Hematopoietic multipotent progenitor cell treated with erythropoietin and hydrocortisone succinate and interleukin-3 and kit ligand, for 15 days (in vitro differentiated cells): ENCODE measurements at regions not wholly inside any gene's neighbourhood (a gene's known extent, or its start where the extent isn't known, plus 50 kb on each side); places are given as distances from the start of the nearest gene placed in this dataset.

Experiments used
- DNase-seq: peaks from one replicate; pipeline ENCODE4 v3.0.0-alpha.2; 2015; ENCODE audit warnings: low spot score

DNA sequence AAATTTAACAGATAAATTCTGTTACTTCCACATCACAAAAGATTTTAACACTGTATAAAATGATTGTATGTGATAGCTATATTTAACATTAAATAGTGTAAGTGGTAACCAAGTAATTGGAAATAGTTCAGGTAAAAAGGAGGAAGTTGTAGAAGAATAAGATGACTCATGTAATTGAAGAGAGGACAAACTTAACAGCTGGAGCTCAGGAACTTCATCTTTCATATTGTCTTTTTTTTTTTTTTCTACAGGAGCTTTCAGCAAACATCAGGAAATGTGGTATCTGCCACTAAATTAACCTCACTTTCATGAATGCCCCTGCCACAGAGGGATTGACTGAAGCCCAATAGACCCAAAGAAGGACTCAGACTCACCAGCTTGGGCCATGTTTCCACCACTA, 188.4 kb upstream of the VEGFC start:
- DNase-seq, result no peak

DNA sequence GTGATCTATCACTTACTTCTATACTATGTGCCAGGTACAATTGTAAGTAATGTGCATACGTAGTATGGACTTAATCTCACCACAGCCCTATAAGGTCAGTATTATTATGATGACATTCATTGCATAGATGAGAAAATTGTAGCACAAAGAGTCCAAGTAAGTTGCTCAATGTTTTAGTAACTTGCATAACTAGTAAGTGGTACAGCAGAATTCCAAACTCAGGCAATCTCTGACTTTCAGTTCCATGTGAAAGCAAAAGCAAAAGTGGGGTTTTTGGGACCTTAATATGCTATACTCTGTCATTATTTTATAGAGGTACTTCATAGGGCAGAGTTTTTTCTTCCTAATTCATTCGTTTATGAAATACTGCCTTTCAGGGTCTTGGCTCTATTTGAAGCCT, 188.8 kb upstream of the VEGFC start:
- DNase-seq, result no peak

GRCh38 chr4:176988226-176988625, 195.5 kb upstream of the VEGFC start:
- DNase-seq, result no peak

GRCh38 chr4:176989186-176989585, 196.5 kb upstream of the VEGFC start:
- DNase-seq, result no peak

- DNase-seq, result no peak
These were observed 207.3 kb upstream of the VEGFC start for GRCh38 chr4:176999935-177000543.

- no peak for DNase-seq
These were observed 208.8 kb upstream of the VEGFC start for GRCh38 chr4:177001271-177002175.

- no peak for DNase-seq
These were observed 213.0 kb upstream of the VEGFC start for GRCh38 chr4:177005674-177006230.

DNA sequence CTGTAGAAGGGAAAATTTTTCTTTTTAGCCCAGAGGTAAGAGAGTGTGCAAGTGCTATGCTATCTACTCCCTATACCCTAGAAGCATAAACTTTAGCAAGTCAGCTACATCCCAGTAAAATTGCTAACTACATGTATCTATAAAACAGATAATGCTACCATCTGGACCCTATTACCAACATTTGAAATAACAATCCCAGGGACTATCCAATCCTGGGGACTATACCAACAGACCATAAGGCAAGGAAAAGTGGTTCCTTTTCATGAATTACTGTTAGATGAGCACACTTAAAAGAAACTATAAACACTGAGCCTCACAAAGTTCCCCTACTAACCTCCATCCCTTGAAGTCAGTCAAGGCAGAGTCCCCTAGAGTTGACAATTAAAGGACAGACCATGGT, 213.6 kb upstream of the VEGFC start:
- no peak for DNase-seq

GRCh38 chr4:177008071-177008835, 215.5 kb upstream of the VEGFC start:
- no peak for DNase-seq

GRCh38 chr4:177008836-177009501, 216.2 kb upstream of the VEGFC start:
- DNase-seq, result no peak

DNA sequence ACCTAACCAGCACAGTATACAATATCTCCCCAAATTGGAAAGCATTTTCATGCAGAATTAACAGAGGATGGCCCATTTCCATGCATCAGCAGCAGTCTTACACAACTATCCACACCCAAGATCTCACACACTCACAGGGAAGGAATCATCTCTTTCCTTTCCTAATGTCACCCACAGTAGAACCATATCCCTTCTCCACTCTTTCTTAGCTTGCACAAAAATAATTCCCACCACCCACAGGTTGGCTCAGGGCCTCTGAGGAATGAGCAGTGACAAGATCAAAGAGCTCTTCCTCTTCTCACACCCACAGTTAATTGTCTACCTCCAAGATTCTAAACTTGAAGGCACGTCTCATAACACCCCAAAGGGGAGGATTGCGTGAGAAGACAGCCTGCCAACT, 217.7 kb upstream of the VEGFC start:
- no peak for DNase-seq

- DNase-seq, result no peak
These were observed 220.3 kb upstream of the VEGFC start for GRCh38 chr4:177012918-177013545.

GRCh38 chr4:177016541-177017141, 223.9 kb upstream of the VEGFC start:
- DNase-seq, result no peak

DNA sequence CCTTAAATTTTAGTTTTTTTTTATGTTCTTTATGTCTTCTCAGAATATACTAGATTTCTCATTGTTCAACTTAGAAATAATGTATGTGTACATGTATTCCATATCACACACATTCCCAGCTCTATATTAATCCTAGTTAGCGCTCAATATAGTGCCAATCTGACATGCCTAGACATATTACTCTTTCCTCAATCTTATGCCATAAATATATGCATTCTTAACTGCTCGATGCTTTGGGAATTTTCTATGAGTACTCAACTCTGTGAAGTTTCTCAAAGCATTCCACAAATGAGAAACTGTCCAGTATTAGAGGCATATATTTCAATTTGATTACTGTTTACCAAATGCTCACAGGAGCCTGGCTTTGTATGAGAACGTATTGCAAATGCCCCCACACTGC, 231.2 kb upstream of the VEGFC start:
- DNase-seq, result no peak

DNA sequence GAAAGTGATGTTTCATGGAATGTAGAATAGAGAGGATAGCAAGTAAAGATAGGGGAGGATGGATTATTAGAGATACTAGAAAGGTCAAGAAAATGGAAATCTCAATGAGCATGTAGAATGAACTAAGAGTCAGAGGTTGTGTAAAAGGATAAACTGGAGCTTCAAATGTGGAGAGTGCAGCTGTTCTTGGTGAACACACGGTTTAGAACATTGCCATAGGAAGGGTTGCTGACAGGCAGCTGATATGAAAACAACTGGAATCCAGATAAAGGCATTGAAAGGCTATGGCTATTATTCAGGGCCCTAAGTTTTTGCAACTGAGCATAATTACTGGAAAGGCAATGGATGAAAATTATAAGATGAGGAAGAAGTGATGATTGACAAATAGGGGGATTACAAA, 239.6 kb upstream of the VEGFC start:
- DNase-seq, result no peak

DNA sequence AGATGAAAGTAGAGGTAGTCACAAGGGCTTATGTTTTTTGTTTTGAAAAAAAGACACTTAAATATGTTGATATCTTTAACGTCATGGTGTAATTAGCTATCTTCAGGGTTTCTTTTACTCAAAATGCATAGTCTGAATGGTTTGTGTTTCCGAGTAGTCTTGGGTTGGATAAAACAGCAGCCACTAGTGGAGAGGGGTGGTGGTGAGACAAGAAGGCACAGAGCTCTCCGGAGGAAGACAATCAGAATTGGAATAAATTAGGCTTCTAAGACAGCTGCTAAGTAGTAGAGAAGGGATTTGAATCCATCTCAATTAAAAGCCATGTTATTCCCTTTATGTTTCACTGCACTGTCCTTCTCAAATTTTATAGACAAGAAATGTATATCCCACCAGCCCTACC, 240.4 kb upstream of the VEGFC start:
- DNase-seq, result no peak

DNA sequence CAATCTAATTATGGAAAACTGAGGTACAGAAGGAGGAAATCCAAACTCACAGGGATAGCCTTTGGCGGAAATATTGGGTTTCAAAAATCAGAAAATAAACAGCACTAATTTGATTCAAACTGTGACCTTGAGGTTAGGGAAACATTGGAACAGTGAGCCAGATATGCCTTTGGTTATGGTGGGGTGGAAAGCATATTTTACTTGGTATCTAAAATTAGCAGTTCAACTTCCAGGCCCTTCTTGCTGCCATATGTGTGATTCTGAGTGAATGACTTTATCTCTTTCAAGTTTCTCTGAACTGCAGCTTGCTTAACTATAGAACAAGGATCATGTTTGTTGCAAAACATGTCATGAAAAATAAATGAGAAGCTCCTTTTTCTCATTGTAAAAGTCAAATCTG, 240.9 kb upstream of the VEGFC start:
- DNase-seq, result no peak

DNA sequence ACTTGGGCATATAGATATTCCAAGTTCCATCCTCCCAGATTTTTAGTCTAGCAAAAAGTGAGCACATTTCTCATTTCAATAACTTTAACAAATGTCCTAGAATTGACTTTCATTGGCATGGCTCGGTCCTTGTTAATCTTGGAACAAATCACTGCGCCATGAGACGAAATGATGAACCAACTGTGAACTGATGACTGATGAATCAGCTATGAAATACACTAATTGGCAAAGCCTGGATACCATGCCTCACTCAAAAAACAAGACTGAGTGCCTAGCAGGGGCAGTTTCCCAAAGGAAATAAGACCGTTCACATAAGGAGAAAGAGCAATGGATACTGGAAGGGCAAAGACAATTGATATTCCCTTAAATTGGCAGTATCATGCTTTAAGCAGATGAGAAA, 248.6 kb upstream of the VEGFC start:
- DNase-seq, result no peak

DNA sequence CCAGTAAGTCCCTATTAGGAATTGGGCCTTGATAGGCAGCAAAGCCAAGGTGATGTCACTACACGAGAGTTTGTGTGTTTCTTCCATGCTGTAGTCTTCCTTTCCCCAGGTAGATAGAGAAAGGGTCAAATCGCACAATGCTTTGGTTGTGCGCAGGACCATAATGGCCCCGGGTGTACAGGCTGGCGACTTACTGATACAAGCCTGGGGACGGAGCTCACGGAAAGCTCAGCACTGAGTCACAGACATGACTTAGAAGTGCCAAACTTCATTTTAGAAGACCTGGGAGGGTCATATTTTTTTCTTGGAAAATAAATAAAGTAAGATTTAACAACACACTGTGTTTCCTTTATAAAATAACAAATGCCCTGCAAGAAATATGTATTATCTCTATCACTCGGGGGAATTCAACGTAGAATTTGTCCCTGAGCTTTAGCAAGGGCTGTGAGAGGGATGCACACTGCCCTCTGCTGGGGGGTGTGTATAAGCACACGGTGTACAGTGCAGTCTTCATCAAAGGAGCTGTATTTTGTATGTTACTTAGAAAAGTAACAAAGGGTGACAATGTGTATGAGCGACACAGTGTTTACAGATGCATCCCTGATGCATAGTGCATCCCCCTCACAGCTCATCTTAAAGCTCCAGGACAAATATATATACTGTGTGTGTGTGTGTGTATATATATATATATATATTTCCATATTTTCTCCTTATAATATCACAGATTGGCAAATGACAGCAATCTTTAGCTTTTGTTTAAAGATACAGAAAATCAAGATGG, 254.5 kb upstream of the VEGFC start:
- peak; percentile 30 for DNase-seq

DNA sequence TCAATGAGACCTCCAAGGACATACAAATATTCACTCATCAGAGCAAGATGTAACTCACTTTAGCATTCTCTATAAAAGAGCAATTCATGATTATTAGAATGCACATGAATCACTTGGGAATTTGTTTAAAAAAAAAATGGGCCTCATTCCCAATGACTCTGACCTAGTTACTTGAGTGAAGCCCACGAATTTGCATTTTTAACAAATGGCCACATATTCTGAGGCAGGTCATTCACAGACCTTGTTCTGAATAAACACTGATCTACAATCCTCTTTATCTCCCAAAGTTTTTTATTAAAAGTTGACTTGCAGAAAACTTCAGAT, 255.1 kb upstream of the VEGFC start:
- DNase-seq, result no peak
